ENCODE measurements at regions not wholly inside any gene's neighbourhood (a gene's known extent, or its start where the extent isn't known, plus 50 kb on each side); places are given as distances from the start of the nearest gene placed in this dataset.
"Not testable (repeated sequence)": the region's sequence is repeated elsewhere in the genome, so short reads cannot be mapped to it uniquely, and the experiment has no call there.

DNA sequence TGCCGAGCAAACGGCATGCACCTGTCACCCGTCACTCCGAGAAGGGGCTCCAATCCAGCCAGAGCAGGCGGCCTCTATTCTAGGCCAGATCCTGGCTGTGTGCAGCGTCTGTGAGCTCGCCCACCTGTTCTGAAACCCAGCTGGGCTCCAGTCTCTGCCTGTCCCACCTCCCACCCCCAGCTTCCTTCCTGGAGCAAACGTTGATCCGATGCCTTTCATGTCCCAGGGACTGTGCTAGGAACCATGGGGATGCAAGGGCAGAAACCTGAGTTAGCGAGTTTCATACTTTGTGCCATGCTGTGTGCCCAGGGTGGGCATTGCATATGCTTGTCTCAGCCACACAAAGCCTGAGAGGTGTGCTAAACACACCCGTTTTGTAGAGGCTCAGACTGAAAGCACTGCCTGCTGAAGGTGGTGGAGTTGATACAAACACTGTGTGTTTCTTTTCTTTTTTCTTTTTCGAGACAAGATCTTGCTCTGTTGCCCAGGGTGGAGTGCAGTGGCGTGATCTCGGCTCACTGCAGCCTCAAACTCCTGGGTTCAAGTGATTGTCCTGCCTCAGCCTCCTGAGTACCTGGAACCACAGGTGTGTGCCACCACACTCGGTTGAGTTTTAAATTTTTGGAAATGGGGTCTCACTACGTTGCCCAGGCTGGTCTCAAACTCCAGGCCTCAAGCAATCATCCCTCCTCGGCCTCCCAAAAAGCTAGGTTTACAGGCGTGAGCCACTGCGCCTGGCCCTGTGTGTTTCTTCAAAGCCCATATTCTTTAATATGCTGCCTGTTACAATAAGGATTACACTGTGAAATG is 84.1 kb upstream of the MED13L start:
- no peak for DNase-seq

DNA sequence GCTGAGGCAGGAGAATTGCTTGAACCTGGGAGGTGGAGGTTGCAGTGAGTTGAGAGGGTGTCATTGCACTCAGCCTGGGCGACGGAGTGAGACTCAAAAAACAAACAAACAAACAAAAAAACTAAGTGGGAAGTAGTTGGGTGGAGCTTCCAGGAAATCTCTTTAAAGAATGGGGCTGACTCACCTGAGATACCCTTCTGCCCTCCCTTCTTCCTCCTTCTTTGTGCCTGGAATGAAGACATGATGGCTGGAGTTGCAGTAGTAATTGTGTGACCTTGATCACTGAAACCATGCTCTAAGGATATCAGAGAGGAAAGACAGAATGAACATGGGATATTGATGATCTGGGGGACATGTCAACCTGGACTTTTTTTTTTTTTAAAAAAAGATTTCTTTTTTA is 87.6 kb upstream of the MED13L start:
- DNase-seq, result no peak

DNA sequence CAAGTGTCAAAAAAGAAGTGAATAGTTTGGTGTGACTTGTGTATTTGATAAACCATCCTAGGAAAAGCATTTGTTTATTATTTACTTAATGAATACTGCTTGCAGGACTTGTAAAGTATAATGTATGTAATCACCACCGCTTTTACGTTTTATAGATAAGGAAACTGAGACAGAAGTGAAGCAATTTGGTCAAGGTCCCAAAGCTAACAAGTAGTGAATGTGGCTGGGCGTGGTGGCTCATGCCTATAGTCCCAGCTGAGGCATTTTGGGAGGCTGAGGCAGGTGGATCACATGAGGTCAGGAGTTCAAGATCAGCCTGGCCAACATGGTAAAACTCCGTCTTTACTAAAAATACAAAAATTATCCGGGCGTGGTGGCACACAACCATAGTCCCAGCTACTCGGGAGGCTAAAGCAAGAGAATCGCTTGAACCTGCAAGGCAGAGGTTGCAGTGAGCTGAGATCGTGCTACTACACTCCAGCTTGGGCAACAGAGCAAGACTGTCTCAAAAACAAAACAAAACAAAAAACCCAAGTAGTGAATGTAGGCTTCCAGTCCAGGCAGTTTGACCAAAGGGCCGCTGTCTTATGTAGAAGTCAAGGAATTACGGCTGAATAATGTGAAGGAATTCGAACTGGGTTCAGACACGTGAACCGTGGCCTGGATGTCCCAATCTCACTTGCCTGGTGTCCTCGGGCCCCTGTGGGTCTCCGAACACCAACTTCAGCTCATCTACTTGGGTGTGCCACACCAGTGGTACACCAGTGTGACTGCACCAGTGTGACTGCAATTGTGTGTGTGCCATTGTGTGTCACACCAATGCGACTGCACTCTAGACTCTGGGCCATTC is 88.3 kb upstream of the MED13L start:
- no peak for DNase-seq

DNA sequence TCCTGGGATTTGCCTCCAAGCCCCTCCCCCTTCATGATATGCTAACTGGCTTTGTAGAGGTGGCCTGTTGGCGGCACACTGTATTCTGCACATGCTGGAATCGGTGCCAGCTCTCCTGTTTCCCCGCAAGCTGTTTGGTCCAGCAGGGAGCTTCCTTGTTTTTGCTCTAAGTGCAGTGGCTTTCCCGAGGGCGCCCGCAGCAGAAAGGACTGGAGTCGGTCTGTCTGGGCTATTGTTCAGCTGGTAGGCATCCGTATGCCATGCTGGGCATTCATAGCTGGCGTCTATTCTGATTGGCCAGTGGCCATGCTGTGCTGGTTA is 88.9 kb upstream of the MED13L start:
- no peak for DNase-seq

DNA sequence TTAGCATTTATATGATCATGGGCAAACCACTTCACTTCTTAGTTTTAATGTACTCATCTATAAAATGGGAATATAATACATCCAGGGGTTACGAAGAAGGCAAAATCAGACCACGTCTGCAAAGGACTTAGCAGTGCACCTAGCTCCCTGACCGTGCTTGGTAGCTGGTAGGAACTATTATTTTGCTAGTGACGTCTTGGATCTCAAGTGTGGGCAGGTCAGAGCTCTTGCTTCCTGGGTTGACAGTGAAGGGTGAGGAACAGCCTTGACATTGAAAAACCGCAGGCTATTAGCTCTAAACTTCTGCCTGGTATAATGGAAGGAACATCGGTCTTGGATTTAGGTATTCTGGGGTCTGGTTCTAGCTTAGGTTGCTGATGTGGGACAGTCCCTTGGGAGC is 89.3 kb upstream of the MED13L start:
- DNase-seq, result no peak

DNA sequence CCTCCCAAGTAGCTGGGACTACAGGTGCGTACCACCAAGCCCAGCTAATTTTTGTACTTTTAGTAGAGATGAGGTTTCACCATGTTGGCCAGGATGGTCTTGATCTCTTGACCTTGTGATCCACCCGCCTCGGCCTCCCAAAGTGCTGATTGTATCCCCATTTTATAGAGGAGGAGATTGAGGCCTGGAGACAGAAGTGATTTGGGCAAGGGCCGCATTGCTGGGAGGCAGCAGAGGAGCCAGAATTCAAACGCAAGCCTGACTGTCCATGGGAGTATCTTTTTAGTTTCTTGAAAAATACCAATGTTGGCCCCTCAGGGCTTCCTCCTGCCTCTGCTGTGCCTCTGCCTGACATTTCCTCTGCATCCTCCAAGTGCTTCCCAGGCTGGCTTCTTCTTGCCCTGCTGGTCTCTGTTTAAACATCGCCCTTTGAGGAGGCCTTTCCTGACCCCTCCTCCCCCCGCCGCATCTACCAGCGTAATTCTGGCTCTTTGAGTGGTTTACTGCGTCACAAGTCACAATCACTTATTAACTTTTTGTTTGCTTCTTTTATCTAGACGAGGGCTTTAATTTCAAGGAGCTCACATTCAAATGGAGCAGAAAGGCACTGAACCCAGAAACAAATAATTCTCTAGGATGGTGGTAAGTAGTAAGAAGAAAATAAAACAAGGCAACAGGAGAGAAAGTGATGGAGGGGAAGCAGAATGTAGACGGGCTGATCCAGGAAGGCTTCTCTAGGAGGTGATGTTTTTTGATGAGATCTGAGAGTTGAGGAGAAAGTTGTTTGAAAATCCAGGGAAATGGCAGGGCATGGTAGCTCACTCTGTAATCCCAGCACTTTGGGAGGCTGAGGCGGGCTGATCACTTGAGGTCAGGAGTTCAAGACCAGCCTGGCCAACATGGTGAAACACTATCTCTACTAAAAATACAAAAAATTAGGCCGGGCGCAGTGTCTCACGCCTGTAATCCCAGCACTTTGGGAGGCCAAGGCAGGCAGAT is 91.0 kb upstream of the MED13L start:
- no peak for DNase-seq

DNA sequence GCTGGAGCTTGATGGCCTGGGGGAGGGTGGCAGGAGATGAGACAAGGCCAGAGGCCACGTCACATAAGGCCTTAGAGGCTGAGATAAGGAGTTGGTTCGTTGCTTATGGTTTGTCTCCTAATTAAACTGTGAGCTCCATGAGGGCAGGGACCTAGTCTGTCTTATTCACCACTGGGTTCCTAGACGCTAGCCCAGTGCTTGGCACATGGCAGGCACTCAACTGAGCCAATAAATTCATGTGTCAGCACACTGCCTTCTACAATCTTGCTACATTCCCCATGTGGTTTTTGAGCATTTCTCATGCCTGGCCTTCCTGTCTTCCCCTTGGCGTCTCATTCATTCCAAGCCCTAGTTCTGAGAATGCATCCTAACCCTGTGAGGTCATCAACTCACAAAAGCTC is 92.5 kb upstream of the MED13L start:
- no peak for DNase-seq

DNA sequence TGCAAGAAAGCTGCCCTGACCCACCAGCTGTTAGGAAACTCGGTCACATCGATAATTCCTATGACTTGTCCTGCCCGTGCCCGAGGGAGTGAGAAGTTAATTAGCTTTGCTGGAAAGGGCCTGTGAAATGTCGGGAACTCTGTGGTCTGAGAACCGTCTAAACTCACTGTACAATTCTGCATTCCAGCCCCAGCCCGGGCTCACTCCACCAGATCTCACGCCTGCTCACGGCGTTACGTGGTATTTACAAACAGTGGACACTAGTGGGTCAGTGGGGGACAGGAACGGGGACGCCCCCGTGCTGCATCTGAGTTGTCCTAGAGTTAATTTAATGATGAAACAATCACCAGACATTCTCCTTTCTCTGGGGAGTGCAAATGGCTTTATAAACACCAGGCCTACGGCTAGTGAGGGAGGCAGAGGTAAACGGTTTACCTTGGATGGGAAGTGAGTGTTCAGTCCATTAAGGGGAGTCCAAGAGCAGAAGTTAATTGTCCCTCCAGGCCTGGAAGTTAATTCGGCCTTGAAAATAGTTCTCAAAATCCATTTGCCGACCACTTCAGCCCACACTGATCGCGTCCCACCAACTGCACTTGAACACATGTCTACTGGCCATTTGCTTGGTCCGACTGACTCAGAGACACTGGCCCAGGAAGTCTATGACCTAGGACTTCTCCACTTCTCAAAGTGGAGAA is 93.5 kb upstream of the MED13L start:
- no peak for DNase-seq

DNA sequence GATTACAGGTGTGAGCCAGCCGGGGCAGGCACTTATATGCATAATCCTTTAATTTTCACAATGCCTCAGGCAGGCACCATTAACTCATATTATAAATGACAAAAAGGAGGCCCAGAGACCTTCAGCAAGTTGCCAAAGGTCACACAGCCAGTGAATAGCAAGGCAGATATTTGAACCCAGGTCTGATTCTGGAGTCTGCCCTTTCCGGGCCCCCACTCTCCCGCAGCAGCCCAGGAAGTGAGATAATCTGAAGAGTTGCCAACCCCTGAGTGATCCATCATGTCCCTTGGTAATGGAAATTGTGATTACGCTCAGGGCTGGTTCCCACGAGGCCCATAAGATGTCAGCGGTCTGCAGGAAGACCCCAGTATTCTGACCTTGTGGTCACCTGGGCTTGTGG is 95.3 kb upstream of the MED13L start:
- DNase-seq, result no peak

DNA sequence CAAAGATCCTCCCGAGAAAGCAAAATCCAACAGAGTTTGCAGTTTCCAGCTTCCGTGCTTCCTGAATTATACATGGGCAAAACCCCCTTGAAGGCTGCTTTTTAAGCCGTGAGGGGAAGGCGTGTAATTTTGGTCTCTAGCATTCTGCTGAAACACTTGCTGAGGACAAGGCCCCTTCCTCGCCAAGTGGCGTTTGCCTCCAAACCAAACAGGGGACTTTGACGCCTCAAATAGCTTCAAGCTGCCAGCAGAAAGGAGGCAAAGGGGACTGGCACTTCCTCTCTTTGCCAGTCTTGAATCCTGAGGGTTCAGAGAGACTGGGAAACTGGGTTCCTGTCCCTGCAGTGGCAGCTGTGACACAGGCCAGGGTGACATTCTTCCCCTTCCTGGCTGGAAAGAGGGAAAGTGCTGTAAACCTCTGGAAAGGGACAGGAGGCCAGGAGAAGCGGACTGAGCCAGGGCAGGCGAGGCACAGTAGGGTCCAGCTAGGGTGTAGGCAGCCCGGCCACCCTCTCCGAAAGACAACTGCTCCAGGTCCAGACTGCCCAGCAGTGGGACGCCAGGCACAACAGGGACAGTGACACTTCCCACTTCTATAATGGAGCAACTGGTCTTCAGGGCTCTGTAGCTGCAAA is 96.2 kb upstream of the MED13L start:
- no peak for DNase-seq

DNA sequence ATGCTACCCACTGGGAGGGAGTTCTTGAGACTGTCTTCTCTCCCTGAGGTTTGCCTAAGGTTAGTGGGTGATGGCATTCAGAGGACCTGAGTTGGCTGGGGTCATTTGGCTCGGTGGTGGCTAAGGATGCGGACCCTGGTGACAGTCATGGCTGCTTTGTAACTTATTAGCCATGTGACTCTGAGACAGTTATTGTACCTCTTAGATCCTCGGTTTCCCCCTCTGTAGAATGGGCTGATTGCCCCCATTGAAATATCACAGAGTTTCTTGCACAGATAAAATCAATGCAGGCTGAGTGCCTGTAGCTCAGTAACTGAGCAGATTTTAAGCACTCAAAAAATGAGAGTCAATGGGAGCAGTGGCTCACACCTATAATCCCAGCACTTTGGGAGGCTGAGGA is 96.7 kb upstream of the MED13L start:
- DNase-seq, result no peak

DNA sequence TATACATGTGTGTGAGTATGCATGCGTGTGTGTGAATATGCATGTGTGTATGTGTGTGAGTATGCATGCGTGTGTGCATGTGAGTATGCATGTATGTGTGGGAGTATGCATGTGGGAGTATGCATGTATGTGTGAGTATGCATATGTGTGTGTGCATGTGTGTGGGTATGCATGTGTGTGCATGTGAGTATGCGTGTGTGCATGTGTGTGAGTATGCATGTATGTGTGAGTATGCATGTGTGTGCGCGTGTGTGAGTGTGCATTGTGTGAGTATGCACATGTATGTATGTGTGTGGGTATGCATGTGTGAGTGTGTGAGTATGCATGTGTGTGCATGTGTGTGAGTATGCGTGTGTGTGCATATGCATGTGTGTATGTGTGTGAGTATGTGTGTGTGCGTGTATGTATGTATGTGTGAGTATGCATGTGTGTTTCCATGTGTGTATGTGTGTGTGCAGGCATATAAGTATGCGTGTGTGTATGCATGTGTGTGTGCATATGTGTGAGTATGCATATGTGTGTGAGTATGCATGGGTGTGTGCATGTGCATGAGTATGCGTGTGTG is 97.9 kb upstream of the MED13L start:
- no peak for DNase-seq

DNA sequence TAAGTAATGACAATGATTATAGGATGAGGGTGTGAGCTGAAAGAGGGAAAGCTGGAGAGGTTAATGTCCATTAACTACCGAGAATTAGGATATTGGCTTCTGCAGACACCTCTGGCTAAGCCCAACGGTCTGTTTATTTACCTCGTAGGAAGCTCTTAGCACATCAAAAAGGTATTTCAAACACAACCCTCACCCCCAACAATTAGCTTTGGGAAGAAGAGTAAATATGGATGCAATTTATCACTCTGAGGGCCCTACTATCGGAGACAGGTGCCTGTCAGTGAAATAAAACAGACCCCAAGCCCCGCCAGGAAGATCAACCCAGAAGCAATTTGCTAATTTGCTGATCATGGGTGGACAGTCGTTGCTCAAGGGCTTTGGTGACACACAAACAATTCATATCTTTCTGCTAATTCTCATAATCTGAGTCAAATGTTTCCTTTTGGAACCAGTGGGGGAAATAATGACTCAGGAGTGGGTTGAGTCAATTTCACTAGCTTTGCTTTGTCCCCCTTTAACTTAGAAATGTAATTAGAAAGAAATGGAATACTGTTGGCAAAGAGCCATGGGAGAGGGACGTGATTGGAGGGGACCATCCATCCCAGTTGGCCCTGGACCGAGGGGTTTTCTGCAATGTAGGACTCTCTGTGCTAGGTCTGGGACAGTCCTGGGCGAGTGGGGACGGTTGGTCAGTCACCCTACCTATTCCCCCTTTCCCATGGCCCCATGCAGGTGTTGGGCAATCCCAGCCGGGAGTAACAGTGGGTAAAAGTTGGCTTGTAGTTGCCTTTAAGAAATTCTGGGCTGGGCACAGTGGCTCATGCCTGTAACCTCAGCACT is 99.1 kb upstream of the MED13L start:
- DNase-seq, result no peak

DNA sequence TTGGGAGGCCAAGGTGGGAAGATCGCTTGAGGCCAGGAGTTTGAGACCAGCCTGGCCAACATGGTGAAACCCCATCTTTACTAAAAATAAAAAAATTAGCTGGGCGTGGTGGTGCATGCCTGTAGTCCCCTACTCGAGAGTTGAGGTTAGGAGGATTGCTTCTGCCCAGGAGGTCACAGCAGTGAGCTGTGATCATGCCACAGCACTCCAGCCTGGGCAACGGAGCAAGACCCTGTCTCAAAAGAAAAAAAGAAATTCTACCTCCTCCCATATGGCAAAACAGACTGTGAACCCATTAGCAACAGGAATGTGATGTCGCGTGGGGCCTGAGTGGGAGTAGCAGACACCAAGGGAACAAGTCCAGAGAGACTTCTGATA is 99.7 kb upstream of the MED13L start:
- not testable (repeated sequence) for DNase-seq

DNA sequence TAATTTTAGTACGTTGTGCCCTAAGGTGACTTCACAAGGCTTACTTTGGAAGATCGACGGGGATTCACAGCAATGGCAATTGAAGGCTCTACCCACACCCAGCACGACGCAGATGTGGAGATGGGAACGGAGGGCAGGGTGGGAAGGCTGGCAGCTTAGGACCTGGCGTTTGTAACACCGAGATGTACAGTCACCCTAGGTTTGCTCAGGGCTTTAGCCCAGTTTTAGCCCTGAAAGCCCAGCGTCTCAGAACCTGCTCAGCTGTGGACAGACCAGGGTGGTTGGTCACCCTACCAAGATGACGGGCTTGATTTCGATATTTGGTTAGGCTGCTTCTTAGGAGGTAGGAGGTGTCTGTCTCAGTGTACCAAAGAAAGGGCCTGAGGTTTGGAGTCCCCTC is 100.5 kb upstream of the MED13L start:
- DNase-seq, result no peak

DNA sequence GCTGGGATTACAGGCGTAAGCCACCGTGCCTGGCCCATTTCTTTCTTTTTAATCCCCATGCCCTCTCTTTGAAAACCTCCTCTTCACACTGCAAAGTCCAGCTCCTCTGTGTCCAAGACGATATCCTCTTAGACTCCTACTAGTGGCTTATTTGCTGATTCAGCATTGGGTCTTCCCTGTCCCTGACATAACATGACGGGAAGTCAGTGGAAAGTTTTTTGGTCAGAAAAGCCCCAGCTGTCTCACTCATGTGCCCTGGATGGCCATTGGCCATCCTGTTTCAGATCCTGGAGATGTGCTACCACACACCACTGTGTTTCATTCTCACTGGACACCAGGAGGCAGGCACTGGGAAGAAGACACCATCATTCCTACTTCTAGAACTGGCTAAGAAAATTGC is 102.6 kb upstream of the MED13L start:
- no peak for DNase-seq

DNA sequence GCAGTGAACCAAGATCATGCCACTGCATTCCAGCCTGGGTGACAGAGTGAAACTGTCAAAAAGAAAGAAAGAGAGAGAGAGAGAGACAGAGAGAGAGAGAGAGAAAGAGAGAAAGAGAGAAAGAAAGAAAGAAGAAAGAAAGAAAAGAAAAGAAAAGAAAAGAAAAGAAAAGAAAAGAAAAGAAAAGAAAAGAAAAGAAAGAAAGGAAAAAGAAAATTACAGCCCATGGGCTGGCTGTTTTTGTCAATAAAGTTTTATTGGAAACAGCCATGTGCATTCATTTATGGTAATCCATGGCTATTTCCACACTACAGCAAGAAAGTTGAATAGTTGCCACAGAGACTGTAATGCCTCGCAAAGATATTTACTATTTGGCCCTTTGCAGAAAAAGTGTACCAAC is 103.2 kb upstream of the MED13L start:
- DNase-seq, result not testable (repeated sequence)

DNA sequence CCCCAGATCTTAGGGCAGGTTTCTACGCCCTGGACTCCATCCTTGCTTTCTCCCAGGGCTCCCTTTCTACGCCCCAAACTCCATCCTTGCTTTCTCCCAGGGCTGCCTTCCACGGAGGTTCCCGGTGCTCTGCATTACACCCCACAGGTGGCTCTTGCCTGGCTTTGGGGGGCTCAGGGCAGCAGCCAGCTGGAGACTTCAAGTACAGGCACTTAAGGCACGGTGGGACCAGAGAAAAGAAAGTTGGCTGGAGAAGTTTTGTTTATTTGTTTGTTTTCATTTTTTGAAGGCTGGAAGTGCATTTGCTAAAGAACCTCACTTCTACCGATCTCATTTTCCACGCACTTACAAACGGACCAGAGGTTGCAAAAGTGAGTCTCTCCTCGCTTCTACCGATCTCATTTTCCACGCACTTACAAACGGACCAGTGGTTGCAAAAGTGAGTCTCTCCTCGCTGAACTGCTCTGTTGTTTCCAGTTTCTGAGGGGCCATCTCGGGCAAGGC is 103.8 kb upstream of the MED13L start:
- DNase-seq, result no peak

DNA sequence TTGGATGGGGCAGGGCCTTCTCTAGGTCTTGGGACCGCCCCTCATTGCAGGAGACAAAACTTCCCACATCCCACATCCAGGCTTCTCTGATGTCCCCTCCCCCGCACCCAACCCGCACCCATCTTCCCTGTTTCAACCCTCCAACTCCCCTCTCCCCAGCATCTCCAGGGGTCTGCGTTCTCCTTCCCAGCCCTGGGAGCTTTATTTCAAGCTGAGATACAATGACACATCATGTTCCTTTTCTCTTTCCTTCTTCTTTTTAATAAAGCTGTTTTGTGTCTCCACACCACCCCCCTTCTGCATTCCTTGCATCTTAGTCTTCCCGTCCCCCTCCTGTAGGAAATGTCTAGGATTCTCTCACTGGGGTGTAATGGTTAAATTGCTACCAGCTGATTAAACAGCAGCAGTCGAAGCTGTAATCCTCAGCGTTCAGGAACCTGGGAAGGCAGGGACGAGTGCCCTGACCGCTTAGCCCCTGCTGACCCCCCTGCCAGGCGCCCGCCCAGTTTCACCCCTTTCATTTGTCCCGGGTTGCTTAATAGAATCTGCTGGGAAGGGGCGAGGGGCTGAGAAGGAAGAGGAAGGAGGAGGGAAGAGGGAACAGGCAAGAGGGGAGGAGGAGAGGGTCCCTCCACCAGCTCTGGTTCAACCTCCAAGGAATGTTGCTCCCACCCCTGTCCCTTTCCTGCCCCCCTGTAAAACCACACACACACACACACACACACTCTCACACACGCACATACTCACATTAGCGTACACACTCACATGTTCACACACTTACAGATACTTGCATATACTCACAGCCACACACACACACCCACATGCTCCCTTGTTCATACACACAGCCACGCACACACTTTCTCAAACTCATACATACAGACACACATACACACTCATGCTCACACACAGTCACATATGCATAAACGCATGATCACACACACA is 104.5 kb upstream of the MED13L start:
- peak; percentile 61 for DNase-seq
